ENCODE measurements at regions not wholly inside any gene's neighbourhood (a gene's known extent, or its start where the extent isn't known, plus 50 kb on each side); places are given as distances from the start of the nearest gene placed in this dataset.

DNA sequence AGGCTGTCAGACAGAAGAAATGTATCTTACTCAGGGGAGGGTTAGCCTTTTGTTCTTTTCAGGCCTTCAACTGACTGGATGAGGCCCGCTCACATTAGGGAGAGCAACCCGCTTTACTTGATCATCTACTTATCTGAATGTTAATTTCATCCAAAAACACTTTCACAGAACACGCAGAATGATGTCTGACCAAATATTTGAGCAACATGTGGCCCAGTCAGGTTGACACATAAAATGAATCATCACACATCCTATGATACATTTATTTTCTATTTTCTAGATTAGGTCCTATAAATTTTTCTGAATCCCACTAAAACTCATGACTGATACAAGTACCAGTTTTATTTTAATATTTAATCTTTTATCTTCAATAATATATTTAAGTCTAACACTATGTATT lies 260.3 kb downstream of the IL15 start:
- TF ChIP-seq, protein P1, sequence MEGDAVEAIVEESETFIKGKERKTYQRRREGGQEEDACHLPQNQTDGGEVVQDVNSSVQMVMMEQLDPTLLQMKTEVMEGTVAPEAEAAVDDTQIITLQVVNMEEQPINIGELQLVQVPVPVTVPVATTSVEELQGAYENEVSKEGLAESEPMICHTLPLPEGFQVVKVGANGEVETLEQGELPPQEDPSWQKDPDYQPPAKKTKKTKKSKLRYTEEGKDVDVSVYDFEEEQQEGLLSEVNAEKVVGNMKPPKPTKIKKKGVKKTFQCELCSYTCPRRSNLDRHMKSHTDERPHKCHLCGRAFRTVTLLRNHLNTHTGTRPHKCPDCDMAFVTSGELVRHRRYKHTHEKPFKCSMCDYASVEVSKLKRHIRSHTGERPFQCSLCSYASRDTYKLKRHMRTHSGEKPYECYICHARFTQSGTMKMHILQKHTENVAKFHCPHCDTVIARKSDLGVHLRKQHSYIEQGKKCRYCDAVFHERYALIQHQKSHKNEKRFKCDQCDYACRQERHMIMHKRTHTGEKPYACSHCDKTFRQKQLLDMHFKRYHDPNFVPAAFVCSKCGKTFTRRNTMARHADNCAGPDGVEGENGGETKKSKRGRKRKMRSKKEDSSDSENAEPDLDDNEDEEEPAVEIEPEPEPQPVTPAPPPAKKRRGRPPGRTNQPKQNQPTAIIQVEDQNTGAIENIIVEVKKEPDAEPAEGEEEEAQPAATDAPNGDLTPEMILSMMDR (IDR thresholded peaks at IDR 0.05; ENCODE audit: control insufficient read depth, extremely low read depth, insufficient read depth): no peak
- no peak for DNase-seq (ENCODE audit: low read depth)
- no peak overlapping the region for H3K4me3 ChIP-seq (ENCODE audit: low read depth, low read length)

DNA sequence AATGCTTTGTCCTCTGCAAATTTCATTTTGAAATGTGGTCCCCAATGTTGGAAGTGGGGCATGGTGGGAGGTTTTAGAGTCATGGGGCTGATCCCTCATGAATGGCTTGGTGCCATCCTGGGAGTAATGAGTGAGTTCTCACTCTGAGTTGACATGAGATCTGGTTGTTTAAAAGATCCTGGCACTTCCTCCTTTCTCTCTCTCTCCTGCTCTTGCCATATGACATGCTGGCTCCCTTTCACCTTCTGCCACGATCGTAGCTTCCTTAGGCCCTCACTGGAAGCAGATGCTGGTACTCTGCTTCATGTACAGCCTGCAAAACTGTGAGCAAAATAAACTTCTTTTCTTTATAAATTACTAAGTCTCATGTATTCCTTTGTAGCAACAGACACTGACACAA lies 262.0 kb downstream of the IL15 start:
- no peak overlapping the region for H3K4me3 ChIP-seq (ENCODE audit: low read depth, low read length)
- TF ChIP-seq, protein P1 (IDR thresholded peaks at IDR 0.05; ENCODE audit: control insufficient read depth, extremely low read depth, insufficient read depth): no peak
- DNase-seq (ENCODE audit: low read depth): no peak

DNA sequence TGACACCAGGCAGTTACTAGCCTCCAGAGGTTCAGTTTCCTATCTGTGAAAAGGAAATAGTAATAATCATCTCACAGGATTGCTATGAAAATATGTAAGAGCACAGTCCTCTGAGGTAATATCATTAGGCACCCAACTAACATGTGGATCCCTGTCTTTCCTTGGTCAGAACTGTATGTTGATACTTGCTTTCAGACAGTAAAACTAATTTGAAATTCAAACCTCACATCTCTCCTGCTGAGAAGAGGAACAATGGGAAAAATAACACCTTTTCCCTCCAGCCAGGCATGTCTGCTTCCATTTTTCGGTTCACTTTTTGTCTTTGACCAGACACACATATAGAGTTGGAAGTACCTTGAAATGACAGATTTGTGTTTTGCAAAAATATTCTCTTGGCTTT lies 262.7 kb downstream of the IL15 start:
- H3K4me3 ChIP-seq (ENCODE audit: low read depth, low read length): no peak overlapping the region
- TF ChIP-seq, protein P1 (IDR thresholded peaks at IDR 0.05; ENCODE audit: control insufficient read depth, extremely low read depth, insufficient read depth): no peak
- DNase-seq (ENCODE audit: low read depth): no peak

DNA sequence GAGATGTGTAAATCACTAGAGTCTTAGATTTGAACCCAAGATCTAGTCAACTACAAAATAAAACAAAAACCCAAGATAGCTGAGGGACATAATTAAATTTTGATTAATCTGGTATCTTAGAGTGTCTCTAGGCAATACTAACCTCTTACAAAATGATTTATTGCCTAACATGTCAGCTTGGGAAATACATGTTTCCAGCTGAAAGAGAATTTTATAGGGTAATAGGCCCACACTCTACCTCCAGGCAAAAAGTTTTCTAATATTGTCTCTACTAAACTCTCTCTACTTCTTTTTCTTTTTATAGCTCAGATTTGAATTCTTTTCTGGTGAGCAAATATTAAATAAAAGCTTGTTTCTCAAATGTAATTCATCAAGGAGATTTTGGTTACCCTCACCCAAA lies 263.2 kb downstream of the IL15 start:
- DNase-seq (ENCODE audit: low read depth): no peak
- TF ChIP-seq, protein P1 (IDR thresholded peaks at IDR 0.05; ENCODE audit: control insufficient read depth, extremely low read depth, insufficient read depth): no peak

DNA sequence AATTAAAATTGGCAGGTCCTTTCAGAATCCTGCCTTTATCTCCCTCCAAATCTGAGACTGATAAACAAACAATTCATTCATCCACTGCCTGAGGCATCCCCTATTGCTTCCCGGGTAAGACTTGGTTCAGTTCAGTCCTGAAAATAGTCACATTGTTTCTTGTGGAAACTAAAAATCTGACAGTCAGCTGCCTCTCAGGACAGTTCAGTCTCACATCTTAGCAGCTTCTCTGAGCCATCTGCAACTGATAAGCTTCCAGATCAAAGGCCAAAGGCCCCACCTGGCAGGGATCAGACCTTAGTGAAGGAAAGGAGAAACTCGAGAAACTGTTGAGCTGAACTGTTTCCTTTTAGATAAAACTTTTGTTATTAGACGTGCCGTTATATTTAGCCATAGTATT lies 264.5 kb downstream of the IL15 start:
- no peak for DNase-seq (ENCODE audit: low read depth)
- TF ChIP-seq, protein P1 (IDR thresholded peaks at IDR 0.05; ENCODE audit: control insufficient read depth, extremely low read depth, insufficient read depth): no peak
- H3K4me3 ChIP-seq (ENCODE audit: low read depth, low read length): no peak overlapping the region

More for the DNA sequence above, 263.2 kb downstream of the IL15 start:
- no peak overlapping the region for H3K4me3 ChIP-seq (ENCODE audit: low read depth, low read length)

DNA sequence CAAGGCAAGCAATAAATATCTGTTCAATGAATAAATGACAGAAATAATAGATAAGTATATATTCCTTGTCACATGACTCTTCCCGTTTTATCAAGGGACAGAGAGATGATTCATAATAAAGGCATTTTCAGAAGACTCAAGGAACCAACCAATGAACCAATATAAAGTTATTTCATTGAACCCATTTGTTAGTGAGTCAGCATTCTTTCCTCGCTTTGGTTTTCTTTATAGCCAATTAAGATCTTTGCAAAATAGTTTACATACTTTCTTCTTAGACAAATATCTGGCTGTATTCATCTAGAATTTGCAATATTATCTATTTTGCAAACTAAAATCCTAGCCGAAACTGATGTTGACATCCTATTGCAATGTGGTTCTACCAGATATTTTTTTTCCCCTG lies 269.4 kb downstream of the IL15 start:
- TF ChIP-seq, protein P1 (IDR thresholded peaks at IDR 0.05; ENCODE audit: control insufficient read depth, extremely low read depth, insufficient read depth): no peak
- H3K4me3 ChIP-seq (ENCODE audit: low read depth, low read length): no peak overlapping the region
- no peak for DNase-seq (ENCODE audit: low read depth)

DNA sequence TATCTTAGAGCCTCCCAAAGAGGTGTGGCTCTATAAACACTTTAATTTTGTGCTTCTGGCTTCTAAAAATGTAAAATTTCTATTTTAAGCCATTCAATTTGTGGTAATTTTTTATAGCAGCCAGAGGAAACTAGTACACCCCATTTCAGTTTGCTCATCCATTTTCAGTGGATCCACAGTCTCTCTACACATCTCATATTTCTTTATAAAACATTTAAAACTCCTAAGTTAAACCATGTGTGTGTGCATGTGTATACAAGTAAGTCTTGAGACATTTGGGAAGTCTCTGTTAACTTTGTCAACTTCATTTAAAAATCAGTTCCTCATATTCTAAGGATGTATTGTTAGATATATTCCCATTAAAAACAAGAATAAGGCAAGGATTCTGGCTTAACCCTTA lies 273.2 kb downstream of the IL15 start:
- TF ChIP-seq, protein P1 (IDR thresholded peaks at IDR 0.05; ENCODE audit: control insufficient read depth, extremely low read depth, insufficient read depth): no peak
- no peak for DNase-seq (ENCODE audit: low read depth)

More for the DNA sequence above, 273.2 kb downstream of the IL15 start:
- no peak overlapping the region for H3K4me3 ChIP-seq (ENCODE audit: low read depth, low read length)
